ENCODE measurements at regions not wholly inside any gene's neighbourhood (a gene's known extent, or its start where the extent isn't known, plus 50 kb on each side); places are given as distances from the start of the nearest gene placed in this dataset.

DNA sequence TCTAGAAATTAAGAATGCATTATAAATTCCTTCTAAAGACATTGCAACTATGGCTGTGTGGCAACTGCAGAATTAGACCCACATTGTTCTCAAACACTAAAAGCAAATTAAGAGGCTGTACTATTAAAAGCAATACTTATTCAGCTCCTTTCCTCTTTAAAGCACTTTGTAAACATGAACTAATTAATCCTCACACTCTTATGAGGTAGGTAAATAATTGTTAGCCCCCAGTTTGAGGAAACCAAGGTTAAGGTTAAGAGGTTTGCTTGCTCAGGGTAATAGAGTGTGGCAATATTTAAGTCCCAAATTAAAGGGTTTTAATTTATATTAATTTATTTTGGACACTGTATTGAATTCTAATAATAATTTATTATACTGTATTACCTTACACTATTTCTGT is 553.8 kb downstream of the LRRIQ3 start:
- TF ChIP-seq, protein P1, sequence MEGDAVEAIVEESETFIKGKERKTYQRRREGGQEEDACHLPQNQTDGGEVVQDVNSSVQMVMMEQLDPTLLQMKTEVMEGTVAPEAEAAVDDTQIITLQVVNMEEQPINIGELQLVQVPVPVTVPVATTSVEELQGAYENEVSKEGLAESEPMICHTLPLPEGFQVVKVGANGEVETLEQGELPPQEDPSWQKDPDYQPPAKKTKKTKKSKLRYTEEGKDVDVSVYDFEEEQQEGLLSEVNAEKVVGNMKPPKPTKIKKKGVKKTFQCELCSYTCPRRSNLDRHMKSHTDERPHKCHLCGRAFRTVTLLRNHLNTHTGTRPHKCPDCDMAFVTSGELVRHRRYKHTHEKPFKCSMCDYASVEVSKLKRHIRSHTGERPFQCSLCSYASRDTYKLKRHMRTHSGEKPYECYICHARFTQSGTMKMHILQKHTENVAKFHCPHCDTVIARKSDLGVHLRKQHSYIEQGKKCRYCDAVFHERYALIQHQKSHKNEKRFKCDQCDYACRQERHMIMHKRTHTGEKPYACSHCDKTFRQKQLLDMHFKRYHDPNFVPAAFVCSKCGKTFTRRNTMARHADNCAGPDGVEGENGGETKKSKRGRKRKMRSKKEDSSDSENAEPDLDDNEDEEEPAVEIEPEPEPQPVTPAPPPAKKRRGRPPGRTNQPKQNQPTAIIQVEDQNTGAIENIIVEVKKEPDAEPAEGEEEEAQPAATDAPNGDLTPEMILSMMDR (IDR thresholded peaks at IDR 0.05): no peak
- no peak for TF ChIP-seq POLR2A (IDR thresholded peaks at IDR 0.05)

Measured in sigmoid colon (tissue), 3 donors.